ENCODE measurements at regions not wholly inside any gene's neighbourhood (a gene's known extent, or its start where the extent isn't known, plus 50 kb on each side); places are given as distances from the start of the nearest gene placed in this dataset.

- Histone ChIP-seq H3K27ac (ENCODE audit: low read depth, low read length) (no peak overlapping the region), H3K9ac (ENCODE audit: low read depth in 1 of 3, low read length in 3 of 3) (no peak overlapping the region), H3K9me3 (ENCODE audit: control insufficient read depth in 3 of 3, low read length in 3 of 3) (no peaks in the 10 kb centered on the region), H3K4me1 (ENCODE audit: control insufficient read depth in 3 of 3, insufficient read depth in 3 of 3, low read length in 3 of 3) (no peaks in the 10 kb centered on the region), H3K4me3 (ENCODE audit: low read length in 3 of 3) (no peak overlapping the region), H3K36me3 (ENCODE audit: control insufficient read depth in 3 of 3, insufficient read depth in 3 of 3, low read length in 3 of 3) (no peaks in the 10 kb centered on the region), H3K27me3 (ENCODE audit: control insufficient read depth in 3 of 3, insufficient read depth in 3 of 3, low read length in 3 of 3) (no peaks in the 10 kb centered on the region)
Measured at GRCh38 chr2:53174539-53174938, 593.1 kb upstream of the CHAC2 start.

- H3K9ac ChIP-seq (ENCODE audit: low read depth in 1 of 3, low read length in 3 of 3) = no peak overlapping the region
- no peak overlapping the region for H3K27ac ChIP-seq (ENCODE audit: low read depth, low read length)
- H3K4me1 ChIP-seq (ENCODE audit: control insufficient read depth in 3 of 3, insufficient read depth in 3 of 3, low read length in 3 of 3) = no peaks in the 10 kb centered on the region
- H3K27me3 ChIP-seq (ENCODE audit: control insufficient read depth in 3 of 3, insufficient read depth in 3 of 3, low read length in 3 of 3) = no peaks in the 10 kb centered on the region
- H3K4me3 ChIP-seq (ENCODE audit: low read length in 3 of 3) = no peak overlapping the region
- no peaks in the 10 kb centered on the region for H3K9me3 ChIP-seq (ENCODE audit: control insufficient read depth in 3 of 3, low read length in 3 of 3)
- H3K36me3 ChIP-seq (ENCODE audit: control insufficient read depth in 3 of 3, insufficient read depth in 3 of 3, low read length in 3 of 3) = no peaks in the 10 kb centered on the region
Measured at GRCh38 chr2:53173698-53174455, 593.7 kb upstream of the CHAC2 start.

GRCh38 chr2:53173091-53173490 lies 594.5 kb upstream of the CHAC2 start:
- H3K4me1 ChIP-seq (ENCODE audit: control insufficient read depth in 3 of 3, insufficient read depth in 3 of 3, low read length in 3 of 3) = no peaks in the 10 kb centered on the region
- no peak overlapping the region for H3K27ac ChIP-seq (ENCODE audit: low read depth, low read length)
- H3K9me3 ChIP-seq (ENCODE audit: control insufficient read depth in 3 of 3, low read length in 3 of 3) = no peaks in the 10 kb centered on the region
- no peak overlapping the region for H3K4me3 ChIP-seq (ENCODE audit: low read length in 3 of 3)
- H3K27me3 ChIP-seq (ENCODE audit: control insufficient read depth in 3 of 3, insufficient read depth in 3 of 3, low read length in 3 of 3) = no peaks in the 10 kb centered on the region
- H3K36me3 ChIP-seq (ENCODE audit: control insufficient read depth in 3 of 3, insufficient read depth in 3 of 3, low read length in 3 of 3) = no peaks in the 10 kb centered on the region
- no peak overlapping the region for H3K9ac ChIP-seq (ENCODE audit: low read depth in 1 of 3, low read length in 3 of 3)

- Histone ChIP-seq H3K9ac (ENCODE audit: low read depth in 1 of 3, low read length in 3 of 3) (no peak overlapping the region), H3K27me3 (ENCODE audit: control insufficient read depth in 3 of 3, insufficient read depth in 3 of 3, low read length in 3 of 3) (no peaks in the 10 kb centered on the region), H3K4me1 (ENCODE audit: control insufficient read depth in 3 of 3, insufficient read depth in 3 of 3, low read length in 3 of 3) (no peaks in the 10 kb centered on the region), H3K36me3 (ENCODE audit: control insufficient read depth in 3 of 3, insufficient read depth in 3 of 3, low read length in 3 of 3) (no peaks in the 10 kb centered on the region), H3K4me3 (ENCODE audit: low read length in 3 of 3) (no peak overlapping the region), H3K9me3 (ENCODE audit: control insufficient read depth in 3 of 3, low read length in 3 of 3) (no peaks in the 10 kb centered on the region), H3K27ac (ENCODE audit: low read depth, low read length) (no peak overlapping the region)
Measured at GRCh38 chr2:53170466-53170865, 597.1 kb upstream of the CHAC2 start.

- Histone ChIP-seq H3K4me1 (ENCODE audit: control insufficient read depth in 3 of 3, insufficient read depth in 3 of 3, low read length in 3 of 3) (no peaks in the 10 kb centered on the region), H3K9ac (ENCODE audit: low read depth in 1 of 3, low read length in 3 of 3) (no peak overlapping the region), H3K4me3 (ENCODE audit: low read length in 3 of 3) (no peak overlapping the region), H3K27me3 (ENCODE audit: control insufficient read depth in 3 of 3, insufficient read depth in 3 of 3, low read length in 3 of 3) (no peaks in the 10 kb centered on the region), H3K9me3 (ENCODE audit: control insufficient read depth in 3 of 3, low read length in 3 of 3) (no peaks in the 10 kb centered on the region), H3K27ac (ENCODE audit: low read depth, low read length) (no peak overlapping the region), H3K36me3 (ENCODE audit: control insufficient read depth in 3 of 3, insufficient read depth in 3 of 3, low read length in 3 of 3) (no peaks in the 10 kb centered on the region)
Measured at GRCh38 chr2:53167227-53167626, 600.4 kb upstream of the CHAC2 start.

GRCh38 chr2:53150146-53150545 lies 617.5 kb upstream of the CHAC2 start:
- H3K4me1 ChIP-seq (ENCODE audit: control insufficient read depth in 3 of 3, insufficient read depth in 3 of 3, low read length in 3 of 3) = no peaks in the 10 kb centered on the region
- H3K9ac ChIP-seq (ENCODE audit: low read depth in 1 of 3, low read length in 3 of 3) = no peak overlapping the region
- H3K9me3 ChIP-seq (ENCODE audit: control insufficient read depth in 3 of 3, low read length in 3 of 3) = no peaks in the 10 kb centered on the region
- no peaks in the 10 kb centered on the region for H3K27me3 ChIP-seq (ENCODE audit: control insufficient read depth in 3 of 3, insufficient read depth in 3 of 3, low read length in 3 of 3)
- no peak overlapping the region for H3K27ac ChIP-seq (ENCODE audit: low read depth, low read length)
- no peak overlapping the region for H3K4me3 ChIP-seq (ENCODE audit: low read length in 3 of 3)
- H3K36me3 ChIP-seq (ENCODE audit: control insufficient read depth in 3 of 3, insufficient read depth in 3 of 3, low read length in 3 of 3) = no peaks in the 10 kb centered on the region

GRCh38 chr2:53148221-53148620 lies 619.4 kb upstream of the CHAC2 start:
- no peaks in the 10 kb centered on the region for H3K4me1 ChIP-seq (ENCODE audit: control insufficient read depth in 3 of 3, insufficient read depth in 3 of 3, low read length in 3 of 3)
- H3K36me3 ChIP-seq (ENCODE audit: control insufficient read depth in 3 of 3, insufficient read depth in 3 of 3, low read length in 3 of 3) = no peaks in the 10 kb centered on the region
- no peak overlapping the region for H3K4me3 ChIP-seq (ENCODE audit: low read length in 3 of 3)
- H3K27me3 ChIP-seq (ENCODE audit: control insufficient read depth in 3 of 3, insufficient read depth in 3 of 3, low read length in 3 of 3) = no peaks in the 10 kb centered on the region
- no peak overlapping the region for H3K27ac ChIP-seq (ENCODE audit: low read depth, low read length)
- no peaks in the 10 kb centered on the region for H3K9me3 ChIP-seq (ENCODE audit: control insufficient read depth in 3 of 3, low read length in 3 of 3)
- H3K9ac ChIP-seq (ENCODE audit: low read depth in 1 of 3, low read length in 3 of 3) = no peak overlapping the region

- Histone ChIP-seq H3K27me3 (ENCODE audit: control insufficient read depth in 3 of 3, insufficient read depth in 3 of 3, low read length in 3 of 3) (no peaks in the 10 kb centered on the region), H3K9me3 (ENCODE audit: control insufficient read depth in 3 of 3, low read length in 3 of 3) (no peaks in the 10 kb centered on the region), H3K4me3 (ENCODE audit: low read length in 3 of 3) (no peak overlapping the region), H3K36me3 (ENCODE audit: control insufficient read depth in 3 of 3, insufficient read depth in 3 of 3, low read length in 3 of 3) (no peaks in the 10 kb centered on the region), H3K9ac (ENCODE audit: low read depth in 1 of 3, low read length in 3 of 3) (no peak overlapping the region), H3K4me1 (ENCODE audit: control insufficient read depth in 3 of 3, insufficient read depth in 3 of 3, low read length in 3 of 3) (no peaks in the 10 kb centered on the region), H3K27ac (ENCODE audit: low read depth, low read length) (no peak overlapping the region)
Measured at GRCh38 chr2:53131416-53131815, 636.2 kb upstream of the CHAC2 start.

GRCh38 chr2:53130441-53130943 lies 637.1 kb upstream of the CHAC2 start:
- Histone ChIP-seq H3K4me3 (ENCODE audit: low read length in 3 of 3) (no peak overlapping the region), H3K9me3 (ENCODE audit: control insufficient read depth in 3 of 3, low read length in 3 of 3) (no peaks in the 10 kb centered on the region), H3K36me3 (ENCODE audit: control insufficient read depth in 3 of 3, insufficient read depth in 3 of 3, low read length in 3 of 3) (no peaks in the 10 kb centered on the region), H3K27me3 (ENCODE audit: control insufficient read depth in 3 of 3, insufficient read depth in 3 of 3, low read length in 3 of 3) (no peaks in the 10 kb centered on the region), H3K4me1 (ENCODE audit: control insufficient read depth in 3 of 3, insufficient read depth in 3 of 3, low read length in 3 of 3) (no peaks in the 10 kb centered on the region), H3K9ac (ENCODE audit: low read depth in 1 of 3, low read length in 3 of 3) (no peak overlapping the region), H3K27ac (ENCODE audit: low read depth, low read length) (no peak overlapping the region)

- H3K36me3 ChIP-seq (ENCODE audit: control insufficient read depth in 3 of 3, insufficient read depth in 3 of 3, low read length in 3 of 3) = no peaks in the 10 kb centered on the region
- no peaks in the 10 kb centered on the region for H3K4me1 ChIP-seq (ENCODE audit: control insufficient read depth in 3 of 3, insufficient read depth in 3 of 3, low read length in 3 of 3)
- H3K4me3 ChIP-seq (ENCODE audit: low read length in 3 of 3) = no peak overlapping the region
- no peak overlapping the region for H3K9ac ChIP-seq (ENCODE audit: low read depth in 1 of 3, low read length in 3 of 3)
- H3K27ac ChIP-seq (ENCODE audit: low read depth, low read length) = no peak overlapping the region
- H3K27me3 ChIP-seq (ENCODE audit: control insufficient read depth in 3 of 3, insufficient read depth in 3 of 3, low read length in 3 of 3) = no peaks in the 10 kb centered on the region
- H3K9me3 ChIP-seq (ENCODE audit: control insufficient read depth in 3 of 3, low read length in 3 of 3) = no peaks in the 10 kb centered on the region
Measured at GRCh38 chr2:53129851-53130250, 637.8 kb upstream of the CHAC2 start.
